ENCODE measurements at regions not wholly inside any gene's neighbourhood (a gene's known extent, or its start where the extent isn't known, plus 50 kb on each side); places are given as distances from the start of the nearest gene placed in this dataset.

GRCh38 chr2:219844401-219845091 is 217.1 kb downstream of the SLC4A3 start:
- Histone ChIP-seq H3K4me1 (ENCODE audit: control insufficient read depth, low read length) (peaks cover 20% of the 10 kb centered on the region), H3K27me3 (ENCODE audit: control insufficient read depth, low read length) (no peaks in the 10 kb centered on the region), H3F3A (ENCODE audit: control insufficient read depth, insufficient read depth) (no peaks in the 10 kb centered on the region), H3K4me2 (ENCODE audit: low read length) (peak overlapping the region; percentile 58), H4K20me1 (ENCODE audit: control insufficient read depth, insufficient read depth, low read depth, low read length) (no peaks in the 10 kb centered on the region), H3K4me3 (ENCODE audit: low read length) (peak overlapping the region; percentile 35), H3K79me2 (ENCODE audit: control insufficient read depth, low read length) (no peaks in the 10 kb centered on the region), H3K27ac (ENCODE audit: low read depth, low read length) (peak overlapping the region; percentile 11; the same call in 1 of the 2 replicates), H3K9me3 (ENCODE audit: control insufficient read depth, insufficient read depth, low read length) (no peaks in the 10 kb centered on the region), H3K9me2 (replicated peaks; ENCODE audit: control insufficient read depth, low read length) (no peaks in the 10 kb centered on the region), H3K36me3 (ENCODE audit: control insufficient read depth, low read length) (no peaks in the 10 kb centered on the region)
- TF ChIP-seq, protein P1, sequence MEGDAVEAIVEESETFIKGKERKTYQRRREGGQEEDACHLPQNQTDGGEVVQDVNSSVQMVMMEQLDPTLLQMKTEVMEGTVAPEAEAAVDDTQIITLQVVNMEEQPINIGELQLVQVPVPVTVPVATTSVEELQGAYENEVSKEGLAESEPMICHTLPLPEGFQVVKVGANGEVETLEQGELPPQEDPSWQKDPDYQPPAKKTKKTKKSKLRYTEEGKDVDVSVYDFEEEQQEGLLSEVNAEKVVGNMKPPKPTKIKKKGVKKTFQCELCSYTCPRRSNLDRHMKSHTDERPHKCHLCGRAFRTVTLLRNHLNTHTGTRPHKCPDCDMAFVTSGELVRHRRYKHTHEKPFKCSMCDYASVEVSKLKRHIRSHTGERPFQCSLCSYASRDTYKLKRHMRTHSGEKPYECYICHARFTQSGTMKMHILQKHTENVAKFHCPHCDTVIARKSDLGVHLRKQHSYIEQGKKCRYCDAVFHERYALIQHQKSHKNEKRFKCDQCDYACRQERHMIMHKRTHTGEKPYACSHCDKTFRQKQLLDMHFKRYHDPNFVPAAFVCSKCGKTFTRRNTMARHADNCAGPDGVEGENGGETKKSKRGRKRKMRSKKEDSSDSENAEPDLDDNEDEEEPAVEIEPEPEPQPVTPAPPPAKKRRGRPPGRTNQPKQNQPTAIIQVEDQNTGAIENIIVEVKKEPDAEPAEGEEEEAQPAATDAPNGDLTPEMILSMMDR (IDR thresholded peaks at IDR 0.05; ENCODE audit: low read depth, low read length, poor library complexity, severe bottlenecking), result no peak
- TF ChIP-seq EZH2phosphoT487 (IDR thresholded peaks at IDR 0.05; ENCODE audit: borderline replicate concordance, low read length), result no peak

GRCh38 chr2:219848882-219849281 is 221.5 kb downstream of the SLC4A3 start:
- no peak for TF ChIP-seq EZH2phosphoT487 (IDR thresholded peaks at IDR 0.05; ENCODE audit: borderline replicate concordance, low read length)
- TF ChIP-seq, protein P1 (IDR thresholded peaks at IDR 0.05; ENCODE audit: low read depth, low read length, poor library complexity, severe bottlenecking), result no peak
- no peaks in the 10 kb centered on the region for H3K9me2 ChIP-seq (replicated peaks; ENCODE audit: control insufficient read depth, low read length)
- H3K36me3 ChIP-seq (ENCODE audit: control insufficient read depth, low read length), result no peaks in the 10 kb centered on the region
- H3K9me3 ChIP-seq (ENCODE audit: control insufficient read depth, insufficient read depth, low read length), result no peaks in the 10 kb centered on the region
- no peaks in the 10 kb centered on the region for H4K20me1 ChIP-seq (ENCODE audit: control insufficient read depth, insufficient read depth, low read depth, low read length)
- H3F3A ChIP-seq (ENCODE audit: control insufficient read depth, insufficient read depth), result no peaks in the 10 kb centered on the region
- no peak overlapping the region for H3K4me3 ChIP-seq (ENCODE audit: low read length)
- no peak overlapping the region for H3K27ac ChIP-seq (ENCODE audit: low read depth, low read length)
- no peaks in the 10 kb centered on the region for H3K27me3 ChIP-seq (ENCODE audit: control insufficient read depth, low read length)
- H3K4me2 ChIP-seq (ENCODE audit: low read length), result no peak overlapping the region
- peaks cover 15% of the 10 kb centered on the region for H3K4me1 ChIP-seq (ENCODE audit: control insufficient read depth, low read length)
- H3K79me2 ChIP-seq (ENCODE audit: control insufficient read depth, low read length), result no peaks in the 10 kb centered on the region

- no peaks in the 10 kb centered on the region for H3K4me1 ChIP-seq (ENCODE audit: control insufficient read depth, low read length)
- no peaks in the 10 kb centered on the region for H3K79me2 ChIP-seq (ENCODE audit: control insufficient read depth, low read length)
- no peaks in the 10 kb centered on the region for H3K9me2 ChIP-seq (replicated peaks; ENCODE audit: control insufficient read depth, low read length)
- H3K4me2 ChIP-seq (ENCODE audit: low read length), result no peak overlapping the region
- no peaks in the 10 kb centered on the region for H3F3A ChIP-seq (ENCODE audit: control insufficient read depth, insufficient read depth)
- no peaks in the 10 kb centered on the region for H4K20me1 ChIP-seq (ENCODE audit: control insufficient read depth, insufficient read depth, low read depth, low read length)
- TF ChIP-seq, protein P1 (IDR thresholded peaks at IDR 0.05; ENCODE audit: low read depth, low read length, poor library complexity, severe bottlenecking), result no peak
- TF ChIP-seq EZH2phosphoT487 (IDR thresholded peaks at IDR 0.05; ENCODE audit: borderline replicate concordance, low read length), result no peak
- no peaks in the 10 kb centered on the region for H3K27me3 ChIP-seq (ENCODE audit: control insufficient read depth, low read length)
- no peak overlapping the region for H3K4me3 ChIP-seq (ENCODE audit: low read length)
- H3K9me3 ChIP-seq (ENCODE audit: control insufficient read depth, insufficient read depth, low read length), result no peaks in the 10 kb centered on the region
- H3K36me3 ChIP-seq (ENCODE audit: control insufficient read depth, low read length), result no peaks in the 10 kb centered on the region
- H3K27ac ChIP-seq (ENCODE audit: low read depth, low read length), result no peak overlapping the region
Observed at GRCh38 chr2:219851169-219851568, 223.7 kb downstream of the SLC4A3 start.
